ENCODE measurements at regions not wholly inside any gene's neighbourhood (a gene's known extent, or its start where the extent isn't known, plus 50 kb on each side); places are given as distances from the start of the nearest gene placed in this dataset.
"Not testable (repeated sequence)": the region's sequence is repeated elsewhere in the genome, so short reads cannot be mapped to it uniquely, and the experiment has no call there.

DNA sequence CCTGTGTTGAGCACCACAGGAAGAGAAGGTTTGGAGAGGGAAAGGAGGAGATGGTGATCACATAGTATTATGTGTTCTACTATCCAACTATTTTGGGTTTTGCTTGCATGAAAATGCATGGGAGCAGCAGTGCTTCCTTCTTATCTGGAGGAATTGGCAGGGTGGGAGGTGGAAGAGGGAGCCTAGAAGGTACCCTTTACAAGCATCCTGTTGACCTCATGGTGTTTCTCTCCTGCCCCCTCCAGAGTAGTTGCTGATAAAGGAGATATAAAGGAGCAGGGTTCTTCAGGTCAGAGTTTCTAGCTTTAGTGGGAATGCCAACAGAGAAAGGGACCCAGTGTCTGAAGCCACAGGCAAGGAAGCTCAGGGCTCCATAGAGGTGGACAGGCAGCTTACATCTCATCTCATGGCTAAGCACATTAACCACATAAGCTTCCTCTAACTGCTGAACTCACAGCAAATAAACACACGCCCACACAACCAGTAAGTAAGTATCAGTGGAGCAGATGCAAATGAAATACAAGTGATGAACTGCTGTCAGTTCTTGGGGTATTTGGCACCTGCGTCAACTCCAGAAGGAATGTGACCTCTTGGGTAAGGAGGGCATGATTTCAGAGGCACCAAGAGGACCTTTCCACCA is 174.2 kb upstream of the SLC38A2 start:
- DNase-seq = no peak

- DNase-seq = not testable (repeated sequence)
Observed at GRCh38 chr12:46543378-46543795, 170.8 kb upstream of the SLC38A2 start.

DNA sequence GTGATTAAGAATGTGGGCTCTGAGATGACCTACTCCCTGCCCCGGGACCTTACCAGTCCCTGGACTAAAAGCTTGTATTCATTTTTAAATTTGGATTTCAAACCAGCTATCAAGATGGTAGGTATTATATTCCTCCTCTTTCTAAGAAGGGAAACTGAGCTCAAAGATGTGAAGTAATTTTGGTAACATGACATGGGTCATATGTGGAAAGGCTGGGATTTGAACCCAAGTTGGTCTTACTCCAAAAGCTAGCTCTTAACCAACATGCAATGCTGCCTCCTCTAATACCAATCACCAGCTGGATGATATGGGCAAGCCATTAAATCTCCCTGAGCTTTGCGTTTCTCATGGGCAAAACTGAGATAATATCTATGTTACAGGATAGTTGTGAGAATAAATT is 166.4 kb upstream of the SLC38A2 start:
- DNase-seq = no peak

GRCh38 chr12:46537387-46537955 is 164.9 kb upstream of the SLC38A2 start:
- no peak for DNase-seq

DNA sequence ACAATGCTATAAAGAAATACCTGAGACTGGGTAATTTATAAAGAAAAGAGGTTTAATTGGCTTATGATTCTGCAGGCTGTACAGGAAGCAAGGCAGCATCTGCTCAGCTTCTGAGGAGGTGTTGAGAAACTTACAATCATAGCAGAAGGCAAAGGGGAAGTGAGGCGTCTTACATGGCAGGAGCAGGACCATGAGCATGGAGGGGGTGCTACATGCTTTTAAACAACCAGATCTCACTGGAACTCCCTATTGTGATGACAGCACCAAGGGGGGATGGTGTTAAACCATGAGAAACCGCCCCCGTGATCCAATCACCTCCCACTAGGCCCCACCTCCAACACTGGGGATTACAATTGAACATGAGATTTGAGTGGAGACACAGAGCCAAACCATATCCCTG is 163.7 kb upstream of the SLC38A2 start:
- not testable (repeated sequence) for DNase-seq

DNA sequence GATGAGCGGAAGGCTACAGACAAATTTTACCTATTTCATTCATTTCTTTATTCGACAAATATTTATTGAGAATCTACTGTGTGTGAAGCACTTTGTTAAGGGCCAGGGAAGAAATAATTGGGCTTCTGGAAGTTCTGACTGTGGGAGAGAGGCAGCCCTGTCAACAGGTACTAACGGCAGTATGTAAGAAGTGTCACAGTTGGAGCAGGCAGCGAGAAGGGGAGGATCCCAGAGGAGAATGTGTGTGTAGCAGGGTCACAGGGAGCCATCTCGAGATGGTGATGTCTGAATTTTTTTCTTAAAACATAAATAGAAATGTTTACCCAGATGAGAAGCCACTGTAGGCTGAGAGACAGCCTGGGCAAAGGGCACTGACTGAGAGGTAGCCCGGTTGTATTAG is 163.3 kb upstream of the SLC38A2 start:
- no peak for DNase-seq

DNA sequence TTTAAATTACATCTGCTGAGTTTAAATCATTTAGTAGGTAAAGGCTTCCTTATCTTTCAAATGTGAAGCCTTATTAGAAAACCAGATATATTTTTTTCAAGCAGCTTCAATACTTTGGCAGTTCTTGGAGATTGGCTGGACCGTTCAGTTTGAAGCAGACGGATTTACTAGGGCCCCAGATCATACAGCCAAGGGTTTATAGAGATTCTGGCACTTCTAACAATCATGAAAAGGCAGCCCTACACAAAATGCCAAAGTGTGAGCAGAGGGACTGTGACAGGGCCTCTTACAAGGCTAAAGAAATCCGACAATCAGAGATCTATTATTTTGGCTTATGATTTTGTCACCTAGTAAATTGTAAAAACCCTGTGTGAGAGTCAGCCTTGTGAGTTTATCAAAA is 162.8 kb upstream of the SLC38A2 start:
- no peak for DNase-seq

DNA sequence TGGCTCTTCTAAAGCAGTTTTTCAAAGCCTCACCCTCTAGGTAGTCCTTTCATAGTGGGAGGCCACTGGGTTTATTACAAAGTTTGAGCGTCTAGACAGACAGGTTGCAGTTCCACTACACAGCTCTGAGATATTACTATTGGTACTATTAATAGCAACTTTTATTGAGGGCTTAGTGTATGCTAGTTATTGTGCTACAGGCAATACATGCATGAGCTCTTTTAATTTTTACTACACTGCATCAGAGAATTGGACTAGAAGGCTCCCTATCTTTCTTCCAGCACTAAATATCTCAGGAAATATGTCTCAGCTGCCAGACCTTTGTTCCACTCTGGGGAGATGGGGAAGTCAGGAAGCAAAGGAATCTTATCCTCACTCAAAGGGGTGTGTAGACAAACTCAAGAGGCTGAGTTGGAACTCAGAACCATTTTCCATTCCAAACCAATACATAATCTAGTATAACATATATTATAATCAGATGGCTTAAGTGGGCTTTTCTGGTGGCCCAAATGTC is 161.8 kb upstream of the SLC38A2 start:
- DNase-seq = no peak

DNA sequence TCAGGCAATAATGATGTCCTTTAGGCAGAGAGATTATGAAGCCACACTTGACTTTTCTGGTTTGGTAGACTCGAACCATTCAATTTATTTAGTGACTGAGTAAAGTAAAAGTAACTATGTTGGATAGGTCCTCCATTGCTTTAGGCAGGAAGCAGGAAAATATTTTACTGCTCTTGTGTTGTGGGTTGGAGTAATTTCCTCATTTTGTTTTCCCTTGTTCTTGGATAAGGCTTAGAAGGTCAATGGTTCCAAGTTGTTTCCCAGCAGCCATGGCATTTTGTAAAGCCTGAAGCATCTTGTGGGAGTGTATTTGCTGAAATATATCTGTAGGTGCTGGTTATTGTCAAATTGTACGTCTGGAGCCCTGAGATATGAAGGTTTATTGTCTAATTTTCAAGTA is 161.2 kb upstream of the SLC38A2 start:
- no peak for DNase-seq

- no peak for DNase-seq
Observed at GRCh38 chr12:46531804-46532203, 159.2 kb upstream of the SLC38A2 start.

GRCh38 chr12:46531059-46531785 is 158.6 kb upstream of the SLC38A2 start:
- DNase-seq = no peak

- DNase-seq = no peak
Observed at GRCh38 chr12:46530373-46531056, 157.9 kb upstream of the SLC38A2 start.

- no peak for DNase-seq
Observed at GRCh38 chr12:46526233-46526632, 153.7 kb upstream of the SLC38A2 start.

DNA sequence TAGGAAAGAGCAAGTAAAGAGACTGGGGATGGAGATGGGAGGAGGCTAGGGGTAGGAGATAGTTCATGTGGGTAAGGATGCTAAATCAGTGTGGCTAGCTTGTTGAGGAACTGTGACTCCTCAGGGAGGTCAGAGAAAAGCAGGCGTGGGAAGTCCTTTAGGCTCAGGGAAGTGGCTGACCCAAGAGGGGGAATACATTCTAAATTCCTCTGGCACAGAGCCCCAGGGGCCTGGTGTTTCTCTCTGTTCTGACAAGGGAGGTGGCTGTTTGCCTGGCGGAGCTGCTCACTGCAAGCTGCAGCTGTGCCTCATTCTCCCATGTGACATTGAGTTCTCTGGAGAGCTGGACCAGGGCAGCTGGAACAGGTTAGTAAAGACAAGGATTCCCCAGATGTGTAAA is 152.2 kb upstream of the SLC38A2 start:
- no peak for DNase-seq

DNA sequence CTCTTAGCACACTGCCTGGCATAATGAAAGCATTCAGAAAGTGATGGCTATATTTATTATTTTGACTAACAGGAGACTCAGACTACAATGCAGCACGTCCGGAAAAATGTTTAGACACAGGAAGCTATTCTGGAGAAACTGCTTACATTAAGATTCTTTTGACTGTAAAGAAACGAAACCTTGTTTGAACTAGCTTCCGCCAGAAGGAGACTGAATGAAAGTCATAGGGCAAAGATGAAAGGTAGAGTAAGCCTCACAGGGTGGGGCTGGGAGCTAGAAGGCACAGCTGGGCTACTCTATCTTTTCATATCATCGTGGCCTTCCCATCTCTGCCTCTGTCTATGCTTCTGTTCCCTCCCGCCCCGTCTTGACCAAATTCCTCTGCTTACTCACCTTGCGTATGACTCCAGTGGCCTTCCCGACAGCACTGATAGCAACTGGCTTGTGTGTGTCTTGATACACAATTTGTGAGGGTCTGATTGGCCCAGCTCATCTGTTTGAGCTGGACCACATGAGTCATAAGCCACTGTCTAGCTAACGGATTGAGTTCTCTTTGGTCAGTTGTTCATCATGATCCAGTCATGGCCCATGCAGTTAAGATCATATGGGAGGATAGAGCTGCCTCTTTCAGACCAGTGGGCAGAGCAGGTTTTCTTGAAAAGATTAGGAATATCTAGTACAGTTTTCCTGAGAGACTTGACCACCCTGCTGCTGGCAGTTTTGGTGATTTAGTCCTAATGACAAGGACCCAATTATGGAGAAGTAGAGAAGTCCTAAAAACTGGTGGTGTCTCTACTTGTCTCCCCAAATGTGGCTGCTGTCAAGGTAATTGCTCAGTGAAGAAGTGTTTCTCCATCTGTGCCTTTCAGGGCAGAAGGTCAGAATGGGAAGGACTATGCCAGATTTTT is 151.5 kb upstream of the SLC38A2 start:
- DNase-seq = no peak

DNA sequence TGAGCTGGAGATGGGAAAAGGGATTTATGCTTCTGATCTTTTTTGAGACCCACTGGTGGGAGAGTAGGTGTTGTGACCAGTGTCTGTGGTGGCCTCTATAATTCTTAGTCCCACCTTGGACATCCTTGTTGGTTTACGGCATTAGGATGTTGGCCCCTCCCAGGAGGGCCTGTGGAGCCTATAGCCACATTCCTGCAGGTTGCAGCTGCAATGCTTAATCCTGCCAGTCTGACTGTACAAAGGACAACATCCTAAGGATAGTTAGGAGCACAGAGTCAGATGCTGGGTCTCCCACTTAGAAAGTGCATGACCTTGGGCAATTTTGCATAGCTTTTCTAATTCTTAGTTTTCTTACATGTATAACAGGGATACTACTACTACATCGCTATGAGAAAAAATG is 150.9 kb upstream of the SLC38A2 start:
- DNase-seq = no peak

- no peak for DNase-seq
Observed at GRCh38 chr12:46522071-46522470, 149.5 kb upstream of the SLC38A2 start.

DNA sequence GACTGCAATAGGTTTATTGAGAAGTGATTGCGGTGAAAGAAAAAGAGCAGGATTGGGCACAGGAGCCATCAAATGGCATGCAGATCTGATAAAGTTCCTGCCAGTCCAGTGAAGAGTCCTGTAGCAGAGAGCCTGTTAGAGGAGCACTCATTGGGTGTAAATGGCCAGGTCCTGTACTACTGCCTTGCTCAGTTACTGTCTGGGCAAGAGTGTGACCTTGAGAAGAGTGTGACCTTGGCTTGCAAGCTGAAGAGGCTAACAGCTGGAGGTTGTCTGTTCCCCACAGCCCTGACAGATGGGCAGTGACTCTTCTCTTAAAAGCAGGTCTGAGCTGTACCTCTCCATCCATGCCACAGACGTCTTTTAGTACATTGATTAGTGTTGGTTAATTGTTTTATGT is 148.6 kb upstream of the SLC38A2 start:
- DNase-seq = no peak

DNA sequence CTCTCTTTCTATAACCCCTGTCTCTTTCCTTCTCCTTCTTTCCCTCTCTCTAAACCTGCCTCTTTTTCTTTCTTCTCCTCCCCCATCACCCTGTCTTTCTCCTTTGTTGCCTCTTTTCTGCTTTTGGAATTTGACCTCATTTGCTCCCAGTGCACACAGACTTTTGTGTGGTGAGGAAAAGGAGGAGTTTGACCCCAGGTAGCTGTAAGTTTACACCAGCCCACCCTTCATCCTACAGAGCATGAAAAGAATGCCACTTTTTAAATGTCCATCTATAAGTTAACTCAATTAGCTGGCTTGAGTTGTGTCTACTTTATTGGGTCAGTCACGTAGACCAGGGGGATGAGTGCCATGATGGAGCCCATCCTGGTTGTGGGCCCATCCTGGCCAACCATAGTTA is 146.8 kb upstream of the SLC38A2 start:
- DNase-seq = no peak

DNA sequence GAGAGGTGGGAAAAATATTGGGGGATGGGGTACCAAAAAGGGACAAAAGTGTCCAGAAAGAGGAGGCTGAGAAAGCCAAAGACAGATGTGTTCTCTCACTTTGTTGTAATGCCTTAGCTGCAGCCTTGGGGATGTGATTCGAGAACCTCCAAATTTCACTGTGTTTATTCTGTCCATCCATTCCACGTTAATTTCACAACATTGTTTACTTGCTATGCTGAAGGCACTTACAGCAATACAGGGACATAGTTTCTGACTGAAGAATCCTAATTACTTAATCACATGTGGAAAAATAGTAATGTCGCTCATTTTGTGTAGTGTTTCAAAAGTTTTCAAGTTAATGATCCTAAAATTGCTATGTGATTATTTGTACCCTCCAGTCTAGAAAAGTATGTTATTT is 146.2 kb upstream of the SLC38A2 start:
- no peak for DNase-seq

DNA sequence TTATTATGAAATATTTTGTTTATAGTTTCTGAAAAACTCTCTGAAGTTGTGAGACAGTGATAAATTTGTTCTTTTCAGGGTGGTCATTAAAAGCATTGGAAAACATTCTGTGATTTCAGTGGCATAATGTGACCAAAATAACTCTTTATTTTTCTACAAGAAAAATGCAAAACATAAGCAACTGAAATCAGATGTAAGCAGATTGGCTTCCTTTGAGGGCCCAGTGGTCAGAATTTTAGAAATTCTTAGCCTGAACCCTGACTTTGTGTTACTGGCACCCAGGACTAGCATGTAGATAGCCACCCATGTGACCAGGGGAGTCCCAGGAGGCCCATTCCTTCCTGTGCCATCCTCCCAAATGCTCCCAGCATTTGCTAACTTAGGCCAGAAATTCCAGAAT is 145.6 kb upstream of the SLC38A2 start:
- DNase-seq = no peak

DNA sequence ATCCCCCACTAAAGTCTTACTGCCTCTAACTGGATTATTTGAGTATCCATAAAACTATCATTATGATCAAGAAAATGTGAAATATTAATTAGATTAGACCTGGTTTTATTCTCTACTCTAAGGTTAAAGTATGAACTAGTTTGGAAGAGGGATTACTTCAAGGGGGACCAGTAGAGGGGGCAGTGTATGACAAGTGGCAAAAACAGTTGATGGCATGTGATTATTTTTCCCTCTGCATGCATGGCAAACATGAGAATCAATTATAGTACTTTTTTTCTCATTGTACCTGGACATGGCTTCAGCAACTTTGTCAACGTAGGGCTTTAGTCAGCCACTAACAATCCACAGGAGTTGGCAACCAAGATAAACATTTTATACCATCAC is 145.0 kb upstream of the SLC38A2 start:
- DNase-seq = no peak
